Hematopoietic multipotent progenitor cell treated with erythropoietin and hydrocortisone succinate and interleukin-3 and kit ligand, for 4 days (in vitro differentiated cells): ENCODE measurements at regions not wholly inside any gene's neighbourhood (a gene's known extent, or its start where the extent isn't known, plus 50 kb on each side); places are given as distances from the start of the nearest gene placed in this dataset.
"Not testable (repeated sequence)": the region's sequence is repeated elsewhere in the genome, so short reads cannot be mapped to it uniquely, and the experiment has no call there.

ENCODE experiments used
- DNase-seq: peaks from one replicate; pipeline ENCODE4 v3.0.0-alpha.2; 2015

GRCh38 chrX:37509349-37509748 lies 62.1 kb upstream of the LANCL3 start:
- DNase-seq: peak; percentile 38

DNA sequence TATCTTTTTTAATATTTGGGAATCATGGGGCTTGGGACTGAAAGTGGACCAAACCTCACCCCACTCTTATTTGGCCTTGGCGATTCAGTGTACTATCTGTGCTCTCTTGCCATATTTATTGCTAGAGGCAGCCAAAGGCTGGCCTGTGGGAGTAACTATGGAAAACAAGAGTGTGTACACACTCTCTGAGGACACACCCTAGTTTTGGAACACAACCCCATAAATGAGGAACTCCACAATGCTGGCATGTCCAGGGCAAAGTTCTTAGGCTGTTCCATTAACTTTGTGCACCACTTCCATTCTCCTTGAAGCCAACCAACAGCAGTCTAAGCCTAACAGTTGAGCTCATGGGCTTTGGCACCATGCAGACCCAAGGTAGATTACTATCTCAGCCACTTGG lies 54.9 kb upstream of the LANCL3 start:
- DNase-seq: not testable (repeated sequence)

DNA sequence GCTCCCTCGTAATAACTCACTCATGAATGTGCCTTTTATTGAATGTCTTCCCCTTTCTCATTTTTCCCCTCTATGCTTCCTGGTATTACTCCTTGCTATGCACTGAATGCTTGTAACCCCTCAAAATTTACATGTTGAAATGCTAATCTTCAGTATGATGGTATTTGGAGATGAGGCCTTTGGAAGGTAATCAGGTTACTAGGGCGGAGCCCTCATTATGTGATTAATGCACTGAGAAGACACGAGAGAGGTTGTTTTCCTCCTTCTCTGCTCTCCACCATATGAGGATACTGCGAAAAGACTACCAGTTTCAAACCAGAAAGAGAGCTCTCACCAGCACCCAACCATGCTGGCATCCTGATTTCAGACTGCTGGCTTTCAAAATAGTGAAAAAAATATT lies 52.2 kb upstream of the LANCL3 start:
- DNase-seq: not testable (repeated sequence)

DNA sequence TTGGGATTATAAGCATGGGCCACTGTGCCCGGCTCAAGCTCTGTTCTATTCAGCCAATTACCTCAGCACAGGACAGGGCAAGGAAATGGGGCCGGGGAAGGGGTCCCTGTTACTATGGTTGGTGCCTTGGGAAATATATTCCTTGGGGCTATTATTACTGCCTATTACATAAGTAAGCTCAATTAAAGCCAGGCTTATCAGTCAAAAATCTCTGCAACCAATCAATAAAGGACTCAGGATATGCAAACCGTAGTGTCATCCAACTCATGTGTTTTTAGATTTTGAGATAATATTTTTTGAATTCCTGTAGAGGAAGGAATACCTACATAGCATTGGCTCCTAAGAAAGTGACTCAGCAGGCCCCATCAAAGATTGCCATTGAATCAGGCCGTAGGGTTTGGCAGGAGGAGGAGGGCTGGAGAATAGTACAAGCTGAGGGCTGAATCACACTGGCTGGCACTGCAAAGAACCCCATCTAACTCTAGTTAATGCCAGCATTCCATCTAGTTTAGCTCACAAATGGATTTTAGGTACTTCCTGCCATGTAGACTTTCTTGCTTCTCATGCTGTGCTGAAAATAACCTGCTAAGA lies 50.5 kb upstream of the LANCL3 start:
- not testable (repeated sequence) for DNase-seq
